DND-41 (cell line): ENCODE measurements at regions not wholly inside any gene's neighbourhood (a gene's known extent, or its start where the extent isn't known, plus 50 kb on each side); places are given as distances from the start of the nearest gene placed in this dataset.

Experiments
- CTCF ChIP-seq: IDR thresholded peaks from 2 replicates; pipeline ENCODE4 v1.5.1; 2012; ENCODE audit warnings: borderline replicate concordance, low read length, moderate library complexity, mild to moderate bottlenecking; ENCODE audit not compliant: poor library complexity, severe bottlenecking; ENCODE audit errors: extremely low read depth
- EZH2 ChIP-seq: IDR thresholded peaks from 3 replicates; pipeline ENCODE4 v1.6.1; 2012; ENCODE audit warnings: borderline replicate concordance, low read depth, mild to moderate bottlenecking, moderate library complexity, low read length, inconsistent platforms; ENCODE audit not compliant: severe bottlenecking

DNA sequence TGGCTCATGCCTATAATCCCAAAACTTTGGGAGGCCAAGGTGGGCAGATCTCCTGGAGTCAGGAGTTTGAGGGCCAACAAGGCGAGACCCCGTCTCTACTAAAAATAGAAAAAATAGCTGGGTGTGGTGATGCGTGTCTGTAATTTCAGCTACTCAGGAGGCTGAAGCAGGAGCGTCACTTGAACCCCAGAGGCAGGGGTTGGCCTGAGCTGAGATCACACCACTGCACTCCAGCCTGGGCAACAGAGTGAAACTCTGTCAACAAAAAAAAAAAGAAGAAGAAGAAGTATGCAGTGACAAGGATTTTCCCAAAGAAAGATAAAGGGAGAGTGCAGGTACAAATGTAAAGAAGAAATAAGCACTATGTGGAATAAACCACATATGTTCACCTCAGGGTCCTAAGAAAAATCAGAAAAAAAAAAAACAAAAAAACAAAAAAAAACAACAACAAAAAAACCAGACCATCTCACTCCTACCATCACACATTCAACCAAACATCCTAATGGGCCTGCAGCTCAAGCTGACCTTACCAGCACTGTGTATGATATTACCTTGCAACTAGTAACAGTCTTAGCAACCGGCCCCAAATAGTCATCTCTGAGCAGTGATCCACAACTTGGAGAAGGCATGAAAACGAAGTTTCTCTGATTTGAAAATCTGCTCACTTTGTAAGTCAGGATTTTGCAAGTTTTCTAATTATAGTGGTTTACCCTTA lies 296.7 kb upstream of the PROK2 start:
- TF ChIP-seq CTCF, result no peak
- no peak for TF ChIP-seq EZH2
